ENCODE measurements at regions not wholly inside any gene's neighbourhood (a gene's known extent, or its start where the extent isn't known, plus 50 kb on each side); places are given as distances from the start of the nearest gene placed in this dataset.

DNA sequence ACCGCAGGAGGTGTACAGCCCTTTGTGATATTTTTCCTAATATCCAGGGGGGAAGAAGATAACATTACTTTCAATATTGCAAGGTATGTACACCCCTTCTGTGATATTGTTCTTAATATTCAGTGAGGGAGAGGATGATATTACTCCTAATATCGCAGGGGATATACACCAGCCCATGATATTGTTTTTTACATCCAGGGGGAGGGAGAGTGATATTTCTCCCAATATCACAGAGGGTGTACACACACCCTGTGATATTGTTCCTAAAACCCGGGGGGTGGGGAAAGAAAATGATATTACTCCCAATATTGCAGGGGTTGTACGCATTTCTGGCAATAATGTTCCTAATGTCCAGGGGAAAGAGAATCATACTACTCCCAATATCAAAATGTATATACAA lies 58.0 kb upstream of the SLC25A48 start:
- no peaks in the 10 kb centered on the region for H3K4me1 Mint-ChIP-seq (ENCODE audit: low read depth)
- DNase-seq (ENCODE audit: low spot score, unreplicated experiment), result no peak
- no peaks in the 10 kb centered on the region for H3K36me3 Mint-ChIP-seq (ENCODE audit: insufficient read depth)
- H3K27ac Mint-ChIP-seq, result no peak overlapping the region
- no peak for TF ChIP-seq CTCF (IDR thresholded peaks at IDR 0.05; ENCODE audit: unreplicated experiment)
- no peak overlapping the region for H3K4me3 Mint-ChIP-seq (ENCODE audit: low read depth)
- H3K9me3 Mint-ChIP-seq (ENCODE audit: low read depth), result no peaks in the 10 kb centered on the region
- peaks cover 19% of the 10 kb centered on the region for H3K27me3 Mint-ChIP-seq

GRCh38 chr5:135761746-135762145 lies 72.7 kb upstream of the SLC25A48 start:
- no peak for TF ChIP-seq CTCF (IDR thresholded peaks at IDR 0.05; ENCODE audit: unreplicated experiment)
- no peaks in the 10 kb centered on the region for H3K4me1 Mint-ChIP-seq (ENCODE audit: low read depth)
- H3K9me3 Mint-ChIP-seq (ENCODE audit: low read depth), result peaks cover 3% of the 10 kb centered on the region
- H3K36me3 Mint-ChIP-seq (ENCODE audit: insufficient read depth), result no peaks in the 10 kb centered on the region
- peaks cover 7% of the 10 kb centered on the region for H3K27me3 Mint-ChIP-seq
- DNase-seq (ENCODE audit: low spot score, unreplicated experiment), result no peak
- no peak overlapping the region for H3K27ac Mint-ChIP-seq
- H3K4me3 Mint-ChIP-seq (ENCODE audit: low read depth), result no peak overlapping the region

DNA sequence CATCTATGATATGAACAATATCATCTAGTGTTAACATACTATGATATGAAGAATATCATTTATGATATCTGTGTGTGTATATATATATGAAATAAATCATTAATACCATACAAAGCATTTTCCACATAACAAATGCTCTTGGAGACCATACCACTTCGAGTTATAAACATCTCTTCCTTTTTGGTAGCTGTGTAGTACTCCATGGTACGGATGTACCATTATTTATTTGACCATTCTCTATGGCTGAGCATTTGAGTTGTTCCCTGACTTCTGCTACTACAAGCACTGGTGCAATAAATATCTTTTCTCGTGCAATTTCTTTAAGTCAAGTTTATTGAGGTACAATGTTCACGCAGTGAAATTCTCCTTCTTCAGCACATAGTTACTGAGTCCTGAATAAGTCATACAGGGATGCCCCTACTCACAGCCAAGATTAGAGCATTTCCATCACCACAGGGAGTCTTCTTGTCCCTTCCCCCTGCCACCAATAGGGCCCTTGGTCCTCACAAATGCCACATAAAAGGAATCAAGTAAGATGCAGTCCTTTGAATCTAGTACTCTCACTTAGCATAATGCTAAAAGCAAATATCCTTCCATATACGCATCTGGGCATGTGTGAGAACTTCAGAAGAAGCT lies 75.2 kb upstream of the SLC25A48 start:
- no peak overlapping the region for H3K27ac Mint-ChIP-seq
- no peaks in the 10 kb centered on the region for H3K36me3 Mint-ChIP-seq (ENCODE audit: insufficient read depth)
- H3K4me3 Mint-ChIP-seq (ENCODE audit: low read depth), result no peak overlapping the region
- no peaks in the 10 kb centered on the region for H3K9me3 Mint-ChIP-seq (ENCODE audit: low read depth)
- TF ChIP-seq CTCF (IDR thresholded peaks at IDR 0.05; ENCODE audit: unreplicated experiment), result no peak
- H3K27me3 Mint-ChIP-seq, result peaks cover 7% of the 10 kb centered on the region
- no peak for DNase-seq (ENCODE audit: low spot score, unreplicated experiment)
- H3K4me1 Mint-ChIP-seq (ENCODE audit: low read depth), result no peaks in the 10 kb centered on the region

GRCh38 chr5:135753990-135754389 lies 80.5 kb upstream of the SLC25A48 start:
- no peaks in the 10 kb centered on the region for H3K27me3 Mint-ChIP-seq
- no peak overlapping the region for H3K27ac Mint-ChIP-seq
- no peak for DNase-seq (ENCODE audit: low spot score, unreplicated experiment)
- no peaks in the 10 kb centered on the region for H3K9me3 Mint-ChIP-seq (ENCODE audit: low read depth)
- no peak overlapping the region for H3K4me3 Mint-ChIP-seq (ENCODE audit: low read depth)
- no peaks in the 10 kb centered on the region for H3K36me3 Mint-ChIP-seq (ENCODE audit: insufficient read depth)
- no peak for TF ChIP-seq CTCF (IDR thresholded peaks at IDR 0.05; ENCODE audit: unreplicated experiment)
- H3K4me1 Mint-ChIP-seq (ENCODE audit: low read depth), result no peaks in the 10 kb centered on the region

DNA sequence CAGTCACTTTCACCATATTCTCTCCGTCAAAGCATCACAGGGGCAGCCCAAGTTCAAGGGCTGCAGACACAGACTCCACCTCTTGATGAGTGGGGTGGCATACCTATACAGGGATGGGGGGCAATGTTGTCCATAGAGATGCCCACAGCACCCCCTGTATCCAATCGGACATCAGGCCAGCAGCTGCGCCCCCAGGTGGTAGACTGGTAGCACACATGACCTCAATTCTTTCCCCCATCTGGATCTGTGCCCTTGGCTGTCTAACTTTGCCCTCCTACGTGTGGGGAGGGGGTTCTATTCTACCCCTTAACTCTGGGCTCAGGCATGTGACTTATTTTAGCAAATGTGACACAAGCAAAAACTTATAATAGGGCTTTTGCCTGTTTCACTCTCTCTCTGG lies 84.0 kb upstream of the SLC25A48 start:
- H3K27ac Mint-ChIP-seq, result no peak overlapping the region
- no peak overlapping the region for H3K4me3 Mint-ChIP-seq (ENCODE audit: low read depth)
- no peaks in the 10 kb centered on the region for H3K27me3 Mint-ChIP-seq
- TF ChIP-seq CTCF (IDR thresholded peaks at IDR 0.05; ENCODE audit: unreplicated experiment), result no peak
- peaks cover 2% of the 10 kb centered on the region for H3K36me3 Mint-ChIP-seq (ENCODE audit: insufficient read depth)
- DNase-seq (ENCODE audit: low spot score, unreplicated experiment), result no peak
- peaks cover 13% of the 10 kb centered on the region for H3K9me3 Mint-ChIP-seq (ENCODE audit: low read depth)
- peaks cover 4% of the 10 kb centered on the region for H3K4me1 Mint-ChIP-seq (ENCODE audit: low read depth)

Data from progenitor cell of endocrine pancreas (in vitro differentiated cells).